HCT116 (cell line): ENCODE measurements at regions not wholly inside any gene's neighbourhood (a gene's known extent, or its start where the extent isn't known, plus 50 kb on each side); places are given as distances from the start of the nearest gene placed in this dataset.

ENCODE experiments used
- ATAC-seq: fragments of 200-7000 bp; cut with Tn5 transposase; 2 replicates; pipeline ENCODE4 v1.9.1; 2020; ENCODE audit warnings: mild to moderate bottlenecking, moderate library complexity
- BruUV-seq: library from RNA; stranded (reverse); fragments of 400-500 nt; replicated peaks from 2 replicates; lab custom pipeline; 2021; lab: Mats Ljungman, UMichigan
- CTCF ChIA-PET: fragments of 300-600 bp; sonication (Branson Sonifier 250); formaldehyde crosslinking; loops from one replicate; lab custom pipeline; 2021; ENCODE audit warnings: antibody characterized with exemption; lab: Charles Lee
- POLR2A ChIA-PET: fragments of 300-600, 350-600 bp; sonication (Branson Sonifier 250); formaldehyde crosslinking; loops from one replicate; lab custom pipeline; 2021; ENCODE audit warnings: antibody characterized with exemption; lab: Charles Lee
- RAD21 ChIA-PET, 2 experiments: fragments of 300-600 bp; sonication (Branson Sonifier 250); formaldehyde crosslinking; loops; one replicate each; lab custom pipeline; 2023; ENCODE audit warnings: low total read pairs in 2 of 2; ENCODE audit not compliant: uncharacterized antibody in 2 of 2, unreplicated experiment in 2 of 2, low non-redundant PET in 1 of 2; lab: Charles Lee
- DNase-seq: peaks from one replicate; pipeline ENCODE4 v3.0.0-alpha.2; 2010; ENCODE audit warnings: low read depth, low spot score
- H2AFZ ChIP-seq: fragments of 200-600 bp; shearing (Covaris generic), sonication (generic); 2 replicates; pipeline ENCODE4 v1.6.1; 2017; ENCODE audit warnings: low read depth, mixed run types, mixed read lengths, antibody characterized with exemption, low read length; ENCODE audit not compliant: poor library complexity, severe bottlenecking
- H3K27ac ChIP-seq: 2 replicates; pipeline ENCODE4 v1.5.1; 2012; ENCODE audit warnings: low read depth, low read length
- H3K27me3 ChIP-seq: fragments of 200-600 bp; sonication (generic); 2 replicates; pipeline ENCODE4 v1.6.1; 2016; ENCODE audit warnings: mixed run types, low read length, mixed read lengths; ENCODE audit not compliant: insufficient read depth
- H3K36me3 ChIP-seq, 2 experiments: fragments of 200-500 bp in 1 of 2; fragments of 200-600 bp in 1 of 2; sonication (Bioruptor generic) in 1 of 2; sonication (generic) in 1 of 2; 2 replicates each; pipeline versions ENCODE4 v1.5.1 to v1.6.1; 2014 to 2016; ENCODE audit warnings: low read length in 2 of 2, inconsistent platforms in 1 of 2, mixed read lengths in 1 of 2, mixed run types in 1 of 2; ENCODE audit not compliant: insufficient read depth in 2 of 2, control insufficient read depth in 1 of 2
- H3K4me1 ChIP-seq, 2 experiments: fragments of 200-600 bp in 1 of 2; sonication (generic) in 1 of 2; 2 replicates each; pipeline versions ENCODE4 v1.5.1 to v1.6.1; 2012 to 2017; ENCODE audit warnings: low read length in 2 of 2, inconsistent platforms in 1 of 2, mild to moderate bottlenecking in 1 of 2, mixed read lengths in 1 of 2, mixed run types in 1 of 2, moderate library complexity in 1 of 2; ENCODE audit not compliant: insufficient read depth in 2 of 2, control insufficient read depth in 1 of 2
- H3K4me2 ChIP-seq: fragments of 200-600 bp; sonication (generic); 2 replicates; pipeline ENCODE4 v1.6.1; 2017; ENCODE audit warnings: mixed run types, low read length, mixed read lengths
- H3K4me3 ChIP-seq, 2 experiments: fragments of 200-600 bp in 1 of 2; sonication (generic) in 1 of 2; replicated peaks in 1 of 2; 2 replicates each; pipeline ENCODE4 v1.5.1; 2011 to 2016; ENCODE audit warnings: low read length in 2 of 2, control low read depth in 1 of 2, low read depth in 1 of 2, mild to moderate bottlenecking in 1 of 2, mixed read lengths in 1 of 2, mixed run types in 1 of 2
- H3K79me2 ChIP-seq: fragments of 200-600 bp; sonication (generic); 2 replicates; pipeline ENCODE4 v1.6.1; 2017; ENCODE audit warnings: mild to moderate bottlenecking, mixed run types, low read length, moderate library complexity, mixed read lengths; ENCODE audit not compliant: insufficient read depth
- H3K9ac ChIP-seq: fragments of 200-600 bp; sonication (generic); 2 replicates; pipeline ENCODE4 v1.6.1; 2016; ENCODE audit warnings: low read length, mixed read lengths
- H3K9me2 ChIP-seq: fragments of 200-600 bp; sonication (generic), shearing (Covaris generic); 2 replicates; pipeline ENCODE4 v1.6.1; 2017; ENCODE audit warnings: mixed run types, mild to moderate bottlenecking, moderate library complexity; ENCODE audit not compliant: insufficient read depth
- H3K9me3 ChIP-seq, 2 experiments: fragments of 200-500 bp in 1 of 2; fragments of 200-600 bp in 1 of 2; sonication (Bioruptor generic) in 1 of 2; sonication (generic) in 1 of 2; 2 replicates each; pipeline ENCODE4 v1.6.1; 2014 to 2017; ENCODE audit warnings: low read length in 2 of 2, mixed read lengths in 2 of 2, inconsistent platforms in 1 of 2, low read depth in 1 of 2, mild to moderate bottlenecking in 1 of 2, mixed run types in 1 of 2, moderate library complexity in 1 of 2; ENCODE audit not compliant: control insufficient read depth in 1 of 2, insufficient read depth in 1 of 2
- H4K20me1 ChIP-seq: fragments of 200-600 bp; sonication (generic), shearing (Covaris generic); 2 replicates; pipeline ENCODE4 v1.6.1; 2017; ENCODE audit warnings: mixed run types, mild to moderate bottlenecking, moderate library complexity; ENCODE audit not compliant: insufficient read depth
- CBX3 ChIP-seq: IDR thresholded peaks from 2 replicates; pipeline ENCODE4 v1.6.1; 2012; ENCODE audit warnings: low read depth
- CEBPB ChIP-seq: IDR thresholded peaks from 2 replicates; pipeline ENCODE4 v1.6.1; 2012; ENCODE audit warnings: low read depth
- CTCF ChIP-seq, 3 experiments: fragments of 200-600 bp in 1 of 3; sonication (generic) in 1 of 3; IDR thresholded peaks in 2 of 3; conservative IDR thresholded peaks in 1 of 3; 2 replicates each; pipeline ENCODE4 v1.5.1; 2012 to 2017; ENCODE audit warnings: low read depth in 2 of 3, low read length in 2 of 3, antibody characterized with exemption in 1 of 3, borderline replicate concordance in 1 of 3, control low read depth in 1 of 3, mild to moderate bottlenecking in 1 of 3, mixed read lengths in 1 of 3, mixed run types in 1 of 3, moderate library complexity in 1 of 3; ENCODE audit not compliant: insufficient read depth in 1 of 3
- EGR1 ChIP-seq: IDR thresholded peaks from 2 replicates; pipeline ENCODE4 v1.6.1; 2012; ENCODE audit warnings: low read depth
- ELF1 ChIP-seq: IDR thresholded peaks from 2 replicates; pipeline ENCODE4 v1.6.1; 2012; ENCODE audit warnings: low read depth, borderline replicate concordance
- FOSL1 ChIP-seq: IDR thresholded peaks from 2 replicates; pipeline ENCODE4 v1.6.1; 2012; ENCODE audit warnings: low read depth
- JUND ChIP-seq: IDR thresholded peaks from 2 replicates; pipeline ENCODE4 v1.6.1; 2012
- POLR2A ChIP-seq: IDR thresholded peaks from 2 replicates; pipeline ENCODE4 v1.7.0; 2011; ENCODE audit warnings: borderline replicate concordance; ENCODE audit not compliant: insufficient read depth, insufficient read length; ENCODE audit errors: extremely low read depth
- POLR2AphosphoS5 ChIP-seq: IDR thresholded peaks from 2 replicates; pipeline ENCODE4 v1.6.1; 2011; ENCODE audit warnings: mild to moderate bottlenecking, low read depth, low read length, moderate library complexity
- RAD21 ChIP-seq: IDR thresholded peaks from 2 replicates; pipeline ENCODE4 v1.6.1; 2012; ENCODE audit warnings: low read depth, mild to moderate bottlenecking
- REST ChIP-seq: IDR thresholded peaks from 2 replicates; pipeline ENCODE4 v1.6.1; 2012; ENCODE audit warnings: low read depth
- SIN3A ChIP-seq: IDR thresholded peaks from 2 replicates; pipeline ENCODE4 v1.6.1; 2012; ENCODE audit warnings: low read depth
- SP1 ChIP-seq: IDR thresholded peaks from 2 replicates; pipeline ENCODE4 v1.6.1; 2012; ENCODE audit warnings: low read depth
- SRF ChIP-seq: IDR thresholded peaks from 2 replicates; pipeline ENCODE4 v1.6.1; 2012; ENCODE audit warnings: low read depth
- TCF7L2 ChIP-seq: IDR thresholded peaks from 2 replicates; pipeline ENCODE4 v1.7.0; 2011; ENCODE audit warnings: borderline replicate concordance, inconsistent platforms; ENCODE audit not compliant: insufficient read depth, insufficient read length; ENCODE audit errors: extremely low read depth
- ZFX ChIP-seq: fragments of 450-650 bp; IDR thresholded peaks from 2 replicates; pipeline ENCODE4 v1.6.1; 2017
- intact Hi-C: fragments of 100-400 bp; cut with micrococcal nuclease; formaldehyde crosslinking; loops from 2 replicates; pipeline ENCODE4 v1.10.0; 2022

GRCh38 chr5:83846624-83847350, 126.1 kb upstream of the HAPLN1 start:
- intact Hi-C loops: no loop called here
- H3K27me3 ChIP-seq: no peaks in the 10 kb centered on the region
- H3K4me2 ChIP-seq: no peak overlapping the region
- ChIA-PET CTCF (no interaction called here), POLR2A (no interaction called here), RAD21 (no interaction called here)
- no peaks in the 10 kb centered on the region for H3K36me3 ChIP-seq
- no peak overlapping the region for H3K4me3 ChIP-seq
- no peak for TF ChIP-seq POLR2AphosphoS5
- no peak overlapping the region for H2AFZ ChIP-seq
- no peaks in the 10 kb centered on the region for H3K9me2 ChIP-seq
- H3K27ac ChIP-seq: no peak overlapping the region
- no TSS peak for BruUV-seq
- no peaks in the 10 kb centered on the region for H4K20me1 ChIP-seq
- H3K9me3 ChIP-seq: no peaks in the 10 kb centered on the region
- ATAC-seq (no peak), DNase-seq (no peak)
- H3K9ac ChIP-seq: no peak overlapping the region
- no peaks in the 10 kb centered on the region for H3K79me2 ChIP-seq
- H3K4me1 ChIP-seq: no peaks in the 10 kb centered on the region

- no peaks in the 10 kb centered on the region for H3K9me3 ChIP-seq
- H3K79me2 ChIP-seq: no peaks in the 10 kb centered on the region
- H3K27me3 ChIP-seq: no peaks in the 10 kb centered on the region
- H3K9me2 ChIP-seq: peaks cover 3% of the 10 kb centered on the region; the same call in 1 of the 2 replicates
- no peak for DNase-seq
- no peaks in the 10 kb centered on the region for H4K20me1 ChIP-seq
- no peak overlapping the region for H3K9ac ChIP-seq
- BruUV-seq: no TSS peak
- ChIA-PET CTCF (no interaction called here), POLR2A (no interaction called here), RAD21 (no interaction called here)
- intact Hi-C loops: no loop called here
- no peak overlapping the region for H2AFZ ChIP-seq
- no peaks in the 10 kb centered on the region for H3K4me1 ChIP-seq
- no peak overlapping the region for H3K4me3 ChIP-seq
- H3K27ac ChIP-seq: no peak overlapping the region
- H3K36me3 ChIP-seq: no peaks in the 10 kb centered on the region
- no peak for ATAC-seq
- H3K4me2 ChIP-seq: no peak overlapping the region
- TF ChIP-seq POLR2A (no peak), SP1 (no peak), EGR1 (no peak), POLR2AphosphoS5 (no peak), REST (no peak), FOSL1 (no peak), JUND (no peak), CEBPB (no peak), CTCF (IDR thresholded peaks at IDR 0.05 in 2 of 3, conservative IDR thresholded peaks at IDR 0.05 in 1 of 3; ENCODE audit: borderline replicate concordance in 1 of 3, insufficient read depth in 1 of 3, low read depth in 2 of 3, low read length in 2 of 3) (no peak), ELF1 (no peak), SIN3A (no peak), CBX3 (no peak), SRF (no peak), ZFX (no peak), TCF7L2 (no peak), RAD21 (no peak)
Measured at GRCh38 chr5:83844449-83845068, 123.9 kb upstream of the HAPLN1 start.
